Keratinocyte (primary cell): ENCODE measurements at regions not wholly inside any gene's neighbourhood (a gene's known extent, or its start where the extent isn't known, plus 50 kb on each side); places are given as distances from the start of the nearest gene placed in this dataset.

Experiments
- CTCF ChIP-seq, 3 experiments: IDR thresholded peaks in 1 of 3; conservative IDR thresholded peaks in 1 of 3; optimal IDR thresholded peaks in 1 of 3; 2 replicates in 2 of 3; 3 replicates in 1 of 3; pipeline versions ENCODE3 to v1.5.1; 2011; ENCODE audit warnings: low read length in 3 of 3, mild to moderate bottlenecking in 3 of 3, moderate library complexity in 2 of 3, control low read depth in 1 of 3, inconsistent platforms in 1 of 3; ENCODE audit not compliant: insufficient read depth in 2 of 3; ENCODE audit errors: extremely low read depth in 1 of 3
- EZH2 ChIP-seq: IDR thresholded peaks from one replicate; pipeline ENCODE4 v1.6.1; 2012; ENCODE audit warnings: inconsistent platforms, mild to moderate bottlenecking, low read length, moderate library complexity

- TF ChIP-seq CTCF (optimal IDR thresholded peaks at IDR 0.05 in 1 of 3, IDR thresholded peaks at IDR 0.05 in 1 of 3, conservative IDR thresholded peaks at IDR 0.05 in 1 of 3; ENCODE audit: extremely low read depth in 1 of 3, insufficient read depth in 2 of 3, low read length in 3 of 3) (no peak), EZH2 (no peak)
Observed at GRCh38 chr6:137547186-137547585, 53.0 kb upstream of the OLIG3 start.
